Kidney (tissue), 13 donors: ENCODE measurements at regions not wholly inside any gene's neighbourhood (a gene's known extent, or its start where the extent isn't known, plus 50 kb on each side); places are given as distances from the start of the nearest gene placed in this dataset.

Experiments used
- DNase-seq, 5 donors: peaks; one replicate each; pipeline ENCODE4 v3.0.0-alpha.2; 2013 to 2020
- FAIRE-seq: peaks from 2 replicates; lab custom pipeline; 2012; peaks lifted over from hg19 to GRCh38; lab: Jason Lieb, UNC
- H3K27ac ChIP-seq, 2 donors: one replicate each; pipeline ENCODE4 v1.7.0; 2013; ENCODE audit warnings: low read depth in 2 of 2, low read length in 2 of 2, inconsistent platforms in 1 of 2
- H3K27me3 ChIP-seq: one replicate; pipeline ENCODE4 v1.7.1; 2013; ENCODE audit warnings: low read length, inconsistent platforms; ENCODE audit not compliant: control insufficient read depth, insufficient read depth
- H3K36me3 ChIP-seq, 3 donors: one replicate each; pipeline versions ENCODE4 v1.7.0 to v1.7.1; 2013; ENCODE audit warnings: low read length in 3 of 3, control low read depth in 1 of 3, inconsistent platforms in 1 of 3; ENCODE audit not compliant: insufficient read depth in 3 of 3, control insufficient read depth in 2 of 3
- H3K4me1 ChIP-seq, 3 donors: one replicate each; pipeline versions ENCODE4 v1.7.0 to v1.7.1; 2013; ENCODE audit warnings: low read length in 3 of 3, inconsistent platforms in 1 of 3, low read depth in 1 of 3; ENCODE audit not compliant: control insufficient read depth in 2 of 3, insufficient read depth in 2 of 3
- H3K4me3 ChIP-seq, 3 donors: one replicate each; pipeline versions ENCODE4 v1.7.0 to v1.8.1; 2013; ENCODE audit warnings: low read length in 3 of 3, control low read depth in 1 of 3, inconsistent platforms in 1 of 3
- H3K9ac ChIP-seq, 3 donors: one replicate each; pipeline versions ENCODE4 v1.7.0 to v1.7.1; 2013; ENCODE audit warnings: low read length in 3 of 3, control low read depth in 1 of 3, inconsistent platforms in 1 of 3
- H3K9me3 ChIP-seq, 3 donors: one replicate each; pipeline versions ENCODE4 v1.7.0 to v1.7.1; 2013; ENCODE audit warnings: low read length in 3 of 3, control low read depth in 1 of 3, inconsistent platforms in 1 of 3; ENCODE audit not compliant: control insufficient read depth in 2 of 3, insufficient read depth in 1 of 3
- CTCF ChIP-seq: IDR thresholded peaks from 3 replicates; pipeline ENCODE4 v1.5.1; 2012; ENCODE audit warnings: mild to moderate bottlenecking, moderate library complexity, borderline replicate concordance; ENCODE audit not compliant: insufficient read depth; ENCODE audit errors: extremely low read depth
- intact Hi-C: fragments of 100-400 bp; cut with DNase I; formaldehyde crosslinking; loops from one replicate; pipeline ENCODE4 v1.11.1; 2022
- donor health status: control.
- donor health status: control.
- donor health status: control.
- donor health status: control.
- donor health status: control.
- donor health status: DM: yes; HTN: yes; CAD: no.
- donor health status: Normal renal cell carcinoma (clear cell type).

DNA sequence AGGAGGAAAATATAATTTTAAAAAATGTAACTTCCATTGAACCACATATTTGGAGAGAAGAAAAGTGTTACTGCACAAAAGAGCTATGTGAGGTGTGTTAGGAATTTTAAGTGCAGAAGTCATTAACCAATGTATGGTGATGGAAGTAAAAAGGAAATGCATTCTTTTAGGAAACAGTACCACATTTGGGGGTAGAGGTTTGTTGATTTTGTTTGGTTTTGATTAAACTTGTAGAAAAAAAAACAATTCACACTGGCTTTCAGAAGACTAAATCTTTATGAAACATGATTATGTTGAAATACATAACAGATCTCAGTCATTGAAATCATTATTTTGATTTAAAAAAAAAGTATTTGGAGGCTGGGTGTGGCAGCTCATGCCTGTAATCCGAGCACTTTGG is 1287.0 kb upstream of the GJE1 start:
- no peak overlapping the region for H3K9ac ChIP-seq
- no peak for TF ChIP-seq CTCF
- FAIRE-seq = no peak

DNA sequence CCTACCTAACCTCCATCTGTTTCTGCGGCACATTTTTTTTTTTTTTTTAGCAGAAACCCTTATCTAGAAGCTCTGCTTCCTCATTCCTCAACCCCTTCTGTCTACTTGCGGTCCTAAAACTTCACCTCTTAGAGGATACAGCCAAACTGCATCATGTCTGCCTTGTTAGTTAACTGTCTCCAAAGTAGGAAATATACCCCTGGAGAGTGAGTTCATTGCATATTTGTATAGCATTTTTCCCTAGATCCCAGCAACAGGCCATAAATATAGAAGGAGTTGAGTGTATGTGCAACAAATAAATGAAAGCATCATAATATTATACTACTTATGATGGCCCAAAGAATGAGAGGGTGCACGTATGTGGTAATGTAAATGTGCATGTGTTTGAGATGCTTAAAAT is 1288.6 kb upstream of the GJE1 start:
- H3K9me3 ChIP-seq = no peaks in the 10 kb centered on the region
- DNase-seq = no peak
- H3K27me3 ChIP-seq = no peaks in the 10 kb centered on the region
- H3K9ac ChIP-seq = no peak overlapping the region
- intact Hi-C loops = no loop called here
- no peak overlapping the region for H3K27ac ChIP-seq
- no peaks in the 10 kb centered on the region for H3K4me1 ChIP-seq
- H3K4me3 ChIP-seq = no peak overlapping the region
- TF ChIP-seq CTCF = no peak
- H3K36me3 ChIP-seq = no peaks in the 10 kb centered on the region
- no peak for FAIRE-seq

More for the DNA sequence above, 1287.0 kb upstream of the GJE1 start:
- Histone ChIP-seq H3K36me3 (no peaks in the 10 kb centered on the region), H3K9me3 (no peaks in the 10 kb centered on the region), H3K27me3 (no peaks in the 10 kb centered on the region), H3K27ac (no peak overlapping the region), H3K4me3 (no peak overlapping the region), H3K4me1 (no peaks in the 10 kb centered on the region)
- intact Hi-C loops = no loop called here
- DNase-seq = no peak

DNA sequence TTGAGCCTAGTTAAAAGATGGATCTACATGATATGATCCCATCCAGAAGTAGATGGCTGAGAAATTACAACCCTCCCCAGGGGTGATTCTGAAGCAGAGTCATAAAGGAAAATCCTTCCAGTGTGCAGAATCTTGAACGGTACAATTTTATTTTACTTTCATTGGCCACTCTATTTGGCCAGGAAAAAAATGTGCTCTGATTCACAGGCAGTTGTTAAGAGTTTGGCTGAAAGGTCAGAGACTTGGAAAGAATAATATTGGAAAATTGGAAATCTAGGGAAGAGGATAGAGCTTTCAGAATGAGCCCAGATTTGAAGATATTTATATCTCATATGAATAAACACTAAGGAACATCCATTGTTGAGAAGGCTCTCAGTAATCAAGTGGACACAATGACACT is 1299.3 kb upstream of the GJE1 start:
- DNase-seq = no peak
- intact Hi-C loops = no loop called here
- FAIRE-seq = no peak

More for the DNA sequence above, 1299.3 kb upstream of the GJE1 start:
- TF ChIP-seq CTCF = no peak
- no peak overlapping the region for H3K4me3 ChIP-seq
- no peak overlapping the region for H3K9ac ChIP-seq
- no peaks in the 10 kb centered on the region for H3K27me3 ChIP-seq
- H3K4me1 ChIP-seq = no peaks in the 10 kb centered on the region
- H3K27ac ChIP-seq = no peak overlapping the region
- no peaks in the 10 kb centered on the region for H3K36me3 ChIP-seq
- no peaks in the 10 kb centered on the region for H3K9me3 ChIP-seq
